Rectal smooth muscle tissue (tissue), 1 donor: ENCODE measurements at regions not wholly inside any gene's neighbourhood (a gene's known extent, or its start where the extent isn't known, plus 50 kb on each side); places are given as distances from the start of the nearest gene placed in this dataset.

Source experiments
- H3K27ac ChIP-seq: one replicate; pipeline ENCODE4 v1.7.0; 2013; ENCODE audit warnings: low read depth, low read length, inconsistent platforms
- H3K27me3 ChIP-seq: one replicate; pipeline ENCODE4 v1.7.0; 2013; ENCODE audit warnings: low read length; ENCODE audit not compliant: control insufficient read depth, insufficient read depth
- H3K36me3 ChIP-seq: one replicate; pipeline ENCODE4 v1.7.0; 2013; ENCODE audit warnings: low read length; ENCODE audit not compliant: control insufficient read depth, insufficient read depth
- H3K4me1 ChIP-seq: one replicate; pipeline ENCODE4 v1.7.0; 2013; ENCODE audit warnings: low read length; ENCODE audit not compliant: control insufficient read depth, insufficient read depth
- H3K4me3 ChIP-seq: one replicate; pipeline ENCODE4 v1.7.0; 2013; ENCODE audit warnings: low read length
- H3K9ac ChIP-seq: one replicate; pipeline ENCODE4 v1.7.0; 2013; ENCODE audit warnings: low read length

DNA sequence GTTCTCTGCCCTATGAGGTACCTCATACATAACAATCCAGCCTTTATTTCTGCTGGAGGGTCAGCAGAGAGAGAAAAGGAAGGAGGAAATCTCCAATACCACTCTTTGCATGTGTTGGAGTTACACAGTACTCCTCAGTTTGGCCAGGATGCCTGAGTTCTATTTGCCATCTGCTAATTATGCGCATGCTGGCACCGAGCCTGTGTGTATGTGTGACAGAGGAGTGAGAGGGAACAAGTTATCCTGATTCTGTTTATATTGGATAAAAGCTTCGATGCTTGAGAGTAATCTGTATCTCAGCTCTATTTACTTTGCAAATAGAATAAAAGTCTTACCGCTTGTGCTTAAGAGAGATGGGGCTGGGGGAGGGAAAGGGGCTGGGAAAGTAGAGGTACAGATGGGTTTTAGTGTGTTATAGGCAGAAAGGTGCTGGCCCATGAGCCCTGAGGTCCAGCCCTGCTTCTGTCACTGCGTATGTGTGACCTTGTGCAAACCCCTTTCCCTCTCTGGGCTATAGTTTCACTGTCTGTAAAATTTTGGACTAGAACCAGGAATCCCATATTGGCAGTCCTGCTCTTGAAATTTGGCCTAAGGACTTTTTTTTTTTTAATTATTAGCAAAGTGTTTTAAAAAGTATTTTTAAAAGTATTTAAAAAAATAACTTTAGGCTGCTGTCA, 54.5 kb upstream of the PLXNA2 start:
- Histone ChIP-seq H3K4me1 (no peaks in the 10 kb centered on the region), H3K27ac (no peak overlapping the region), H3K36me3 (no peaks in the 10 kb centered on the region), H3K27me3 (no peaks in the 10 kb centered on the region), H3K9ac (no peak overlapping the region), H3K4me3 (no peak overlapping the region)

GRCh38 chr1:208300084-208300770, 56.0 kb upstream of the PLXNA2 start:
- no peak overlapping the region for H3K4me3 ChIP-seq
- H3K36me3 ChIP-seq = no peaks in the 10 kb centered on the region
- H3K9ac ChIP-seq = no peak overlapping the region
- no peak overlapping the region for H3K27ac ChIP-seq
- no peaks in the 10 kb centered on the region for H3K4me1 ChIP-seq
- H3K27me3 ChIP-seq = no peaks in the 10 kb centered on the region

GRCh38 chr1:208302699-208303238, 58.6 kb upstream of the PLXNA2 start:
- H3K9ac ChIP-seq = no peak overlapping the region
- no peaks in the 10 kb centered on the region for H3K4me1 ChIP-seq

GRCh38 chr1:208303743-208304712, 59.8 kb upstream of the PLXNA2 start:
- H3K27me3 ChIP-seq = no peaks in the 10 kb centered on the region
- H3K36me3 ChIP-seq = no peaks in the 10 kb centered on the region
- H3K9ac ChIP-seq = no peak overlapping the region
- no peak overlapping the region for H3K4me3 ChIP-seq
- no peaks in the 10 kb centered on the region for H3K4me1 ChIP-seq
- H3K27ac ChIP-seq = no peak overlapping the region

More at GRCh38 chr1:208302699-208303238, 58.6 kb upstream of the PLXNA2 start:
- H3K4me3 ChIP-seq = no peak overlapping the region
- no peaks in the 10 kb centered on the region for H3K36me3 ChIP-seq
- no peaks in the 10 kb centered on the region for H3K27me3 ChIP-seq
- no peak overlapping the region for H3K27ac ChIP-seq

GRCh38 chr1:208308221-208308620, 64.0 kb upstream of the PLXNA2 start:
- H3K27ac ChIP-seq = no peak overlapping the region

GRCh38 chr1:208309771-208310170, 65.6 kb upstream of the PLXNA2 start:
- Histone ChIP-seq H3K4me3 (no peak overlapping the region), H3K27ac (no peak overlapping the region), H3K9ac (no peak overlapping the region), H3K27me3 (no peaks in the 10 kb centered on the region), H3K4me1 (no peaks in the 10 kb centered on the region), H3K36me3 (no peaks in the 10 kb centered on the region)

More at GRCh38 chr1:208308221-208308620, 64.0 kb upstream of the PLXNA2 start:
- no peak overlapping the region for H3K9ac ChIP-seq
- H3K27me3 ChIP-seq = no peaks in the 10 kb centered on the region
- no peaks in the 10 kb centered on the region for H3K36me3 ChIP-seq
- no peak overlapping the region for H3K4me3 ChIP-seq
- no peaks in the 10 kb centered on the region for H3K4me1 ChIP-seq

- H3K27me3 ChIP-seq = no peaks in the 10 kb centered on the region
- H3K4me1 ChIP-seq = no peaks in the 10 kb centered on the region
- no peak overlapping the region for H3K4me3 ChIP-seq
- H3K27ac ChIP-seq = no peak overlapping the region
- no peak overlapping the region for H3K9ac ChIP-seq
- no peaks in the 10 kb centered on the region for H3K36me3 ChIP-seq
Observed at GRCh38 chr1:208312706-208313105, 68.5 kb upstream of the PLXNA2 start.

GRCh38 chr1:208314431-208314830, 70.2 kb upstream of the PLXNA2 start:
- Histone ChIP-seq H3K36me3 (no peaks in the 10 kb centered on the region), H3K27ac (no peak overlapping the region), H3K9ac (no peak overlapping the region), H3K4me3 (no peak overlapping the region), H3K27me3 (no peaks in the 10 kb centered on the region), H3K4me1 (no peaks in the 10 kb centered on the region)

GRCh38 chr1:208318150-208318734, 74.1 kb upstream of the PLXNA2 start:
- no peak overlapping the region for H3K27ac ChIP-seq
- no peak overlapping the region for H3K4me3 ChIP-seq
- no peak overlapping the region for H3K9ac ChIP-seq
- H3K27me3 ChIP-seq = no peaks in the 10 kb centered on the region
- no peaks in the 10 kb centered on the region for H3K36me3 ChIP-seq
- no peaks in the 10 kb centered on the region for H3K4me1 ChIP-seq

DNA sequence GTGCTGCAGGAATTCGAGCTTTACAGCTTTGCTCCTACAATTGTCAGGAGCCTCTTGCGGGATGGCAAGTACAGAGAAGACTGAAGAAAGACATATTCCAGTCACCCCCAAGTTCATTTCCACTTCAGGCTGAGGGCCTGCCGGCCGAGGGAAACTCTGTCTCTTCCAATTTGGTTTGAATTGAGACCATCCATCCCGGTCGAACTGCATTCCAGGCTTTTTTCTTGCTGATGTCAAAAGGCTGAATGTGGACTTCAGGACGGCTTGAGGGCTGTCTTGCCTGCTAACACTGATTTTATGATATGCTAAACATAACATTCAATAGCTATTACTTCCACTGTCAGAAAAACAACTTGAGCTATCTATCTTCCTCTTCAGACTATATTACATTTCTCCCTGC, 79.8 kb upstream of the PLXNA2 start:
- H3K27me3 ChIP-seq = no peaks in the 10 kb centered on the region
- no peaks in the 10 kb centered on the region for H3K36me3 ChIP-seq
- no peaks in the 10 kb centered on the region for H3K4me1 ChIP-seq
- no peak overlapping the region for H3K4me3 ChIP-seq
- H3K9ac ChIP-seq = no peak overlapping the region
- H3K27ac ChIP-seq = no peak overlapping the region

GRCh38 chr1:208326033-208326432, 81.8 kb upstream of the PLXNA2 start:
- Histone ChIP-seq H3K36me3 (no peaks in the 10 kb centered on the region), H3K27ac (no peak overlapping the region), H3K4me1 (no peaks in the 10 kb centered on the region), H3K9ac (no peak overlapping the region), H3K27me3 (no peaks in the 10 kb centered on the region), H3K4me3 (no peak overlapping the region)

DNA sequence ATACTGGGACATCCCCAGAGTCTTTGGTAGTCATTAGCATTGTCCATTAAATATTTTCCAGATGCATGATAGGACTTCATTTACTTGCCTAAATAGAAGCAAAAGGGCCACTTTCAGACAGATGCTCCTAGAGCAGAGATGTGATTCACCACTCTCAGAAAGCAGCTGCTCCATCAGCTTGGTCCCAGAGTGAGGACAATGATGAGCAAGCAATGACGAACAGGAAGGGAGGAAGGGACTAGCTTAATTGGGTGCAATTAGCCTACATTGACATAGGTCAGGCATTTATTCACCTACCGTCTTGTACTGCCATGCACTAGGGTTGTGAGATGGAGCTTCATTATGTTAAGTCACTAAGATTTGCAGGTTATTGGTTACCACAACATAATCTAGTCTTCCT, 85.1 kb upstream of the PLXNA2 start:
- Histone ChIP-seq H3K27ac (no peak overlapping the region), H3K36me3 (no peaks in the 10 kb centered on the region), H3K27me3 (no peaks in the 10 kb centered on the region), H3K4me3 (no peak overlapping the region), H3K4me1 (no peaks in the 10 kb centered on the region), H3K9ac (no peak overlapping the region)
